ENCODE measurements at regions not wholly inside any gene's neighbourhood (a gene's known extent, or its start where the extent isn't known, plus 50 kb on each side); places are given as distances from the start of the nearest gene placed in this dataset.

DNA sequence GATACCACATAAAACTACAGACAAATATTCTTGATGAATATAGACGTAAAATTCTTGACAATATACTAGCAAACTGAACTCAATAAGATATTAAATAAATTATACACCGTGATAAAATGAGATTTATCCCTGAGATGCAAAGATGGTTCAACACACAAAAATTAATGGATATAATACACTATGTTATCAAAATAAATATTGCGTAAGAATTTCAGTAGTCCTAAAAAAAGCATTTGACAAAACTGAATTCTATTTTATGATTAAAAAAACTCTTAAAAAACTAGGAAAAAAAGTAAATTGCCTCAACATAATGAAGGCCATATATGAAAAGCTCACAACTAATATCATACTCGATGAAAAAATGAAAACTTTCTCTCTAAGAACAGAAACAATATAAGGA lies 472.3 kb upstream of the GRIA1 start:
- Mint-ChIP-seq H3K4me1 (ENCODE audit: low read depth) (no peaks in the 10 kb centered on the region), H3K36me3 (ENCODE audit: low read depth) (no peaks in the 10 kb centered on the region), H3K27ac (no peak overlapping the region), H3K4me3 (no peak overlapping the region), H3K9me3 (peaks cover 45% of the 10 kb centered on the region), H3K27me3 (ENCODE audit: low read depth) (no peaks in the 10 kb centered on the region)
- no peak for DNase-seq (ENCODE audit: low spot score)

DNA sequence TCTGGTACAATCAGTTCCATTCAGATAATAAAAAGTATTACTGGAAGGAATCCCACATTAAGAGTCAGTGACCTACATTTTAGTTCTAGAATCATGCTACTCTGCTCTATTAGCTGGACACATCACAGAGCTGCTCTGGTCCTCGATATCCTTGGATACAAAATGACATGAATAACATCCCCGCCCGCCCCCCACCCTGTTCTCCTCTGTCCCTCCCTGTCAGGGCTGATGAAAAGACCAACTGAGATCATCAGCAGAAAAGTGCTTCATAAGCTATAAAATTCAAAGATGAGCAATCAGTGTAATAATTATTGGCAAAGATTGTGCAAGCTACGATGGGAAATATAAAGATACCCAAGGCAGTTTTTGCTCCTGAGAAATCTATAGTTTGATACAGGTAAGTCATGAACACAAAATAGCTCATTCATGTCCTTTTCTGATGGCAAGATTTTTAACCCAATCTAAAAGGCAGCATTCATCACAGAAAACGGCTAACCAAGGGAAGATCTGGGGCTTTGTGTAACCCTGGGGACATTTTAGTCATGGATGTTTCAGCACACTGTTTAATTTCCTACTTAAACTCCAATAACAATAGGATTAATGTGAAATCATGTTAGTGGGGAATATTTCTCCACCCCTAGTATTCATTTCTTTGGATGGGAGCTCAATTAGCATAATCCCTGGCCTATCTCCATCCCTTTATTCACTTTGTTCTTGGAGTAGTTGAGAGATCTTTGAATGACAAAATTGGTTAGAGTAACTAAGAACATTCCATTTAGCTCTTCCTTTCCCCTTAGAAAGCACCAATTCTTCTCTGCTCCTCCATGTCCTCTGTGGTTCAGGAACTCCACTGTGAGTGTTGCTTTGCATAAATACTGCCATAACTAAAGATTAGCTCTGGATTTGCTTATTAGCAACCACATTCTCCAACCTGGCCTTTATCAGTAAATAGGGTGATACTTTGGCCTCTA lies 459.4 kb upstream of the GRIA1 start:
- no peaks in the 10 kb centered on the region for H3K27me3 Mint-ChIP-seq (ENCODE audit: low read depth)
- no peaks in the 10 kb centered on the region for H3K4me1 Mint-ChIP-seq (ENCODE audit: low read depth)
- H3K27ac Mint-ChIP-seq = no peak overlapping the region
- H3K9me3 Mint-ChIP-seq = peaks cover 14% of the 10 kb centered on the region
- DNase-seq (ENCODE audit: low spot score) = no peak
- H3K36me3 Mint-ChIP-seq (ENCODE audit: low read depth) = no peaks in the 10 kb centered on the region
- H3K4me3 Mint-ChIP-seq = no peak overlapping the region

DNA sequence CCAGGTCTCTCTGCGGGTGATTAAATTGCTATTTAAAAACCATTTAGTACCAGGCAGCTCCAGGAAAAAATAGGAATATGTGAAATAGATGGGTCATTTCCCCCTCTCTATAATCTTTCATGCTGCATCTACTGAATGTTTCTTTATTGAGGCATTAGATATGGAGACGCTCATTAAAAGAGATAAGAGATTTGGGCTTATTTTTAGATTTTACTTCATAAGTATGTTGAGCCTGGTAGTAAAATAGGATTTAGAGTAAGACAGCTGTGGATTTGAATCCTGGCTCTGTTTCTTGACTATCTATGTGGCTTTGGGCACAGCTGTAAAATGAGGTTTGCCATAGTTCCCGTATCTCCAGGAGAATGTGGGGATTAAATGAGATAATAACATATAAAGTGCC lies 451.0 kb upstream of the GRIA1 start:
- H3K27me3 Mint-ChIP-seq (ENCODE audit: low read depth) = no peaks in the 10 kb centered on the region
- peaks cover 10% of the 10 kb centered on the region for H3K9me3 Mint-ChIP-seq
- no peak overlapping the region for H3K27ac Mint-ChIP-seq
- no peaks in the 10 kb centered on the region for H3K36me3 Mint-ChIP-seq (ENCODE audit: low read depth)
- no peaks in the 10 kb centered on the region for H3K4me1 Mint-ChIP-seq (ENCODE audit: low read depth)
- no peak for DNase-seq (ENCODE audit: low spot score)
- no peak overlapping the region for H3K4me3 Mint-ChIP-seq

DNA sequence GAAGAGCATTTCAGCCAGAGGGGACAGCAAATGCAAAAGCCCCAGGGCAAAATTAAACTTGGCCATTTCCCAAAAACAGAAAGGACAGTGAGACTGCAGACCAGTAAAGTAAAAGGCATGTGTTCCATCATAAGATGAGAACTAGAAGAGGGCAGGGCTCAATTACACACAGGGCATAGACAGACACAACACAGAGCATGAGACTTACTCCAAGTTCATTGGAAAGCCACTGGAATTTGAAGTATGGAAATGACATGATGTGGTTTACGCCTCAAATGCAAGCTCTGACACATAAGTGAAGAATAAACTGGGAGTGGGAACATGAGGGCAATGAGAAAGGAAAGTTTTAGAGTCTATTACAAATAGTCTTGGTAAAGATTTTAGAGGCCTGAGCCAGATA lies 446.6 kb upstream of the GRIA1 start:
- no peak overlapping the region for H3K4me3 Mint-ChIP-seq
- H3K27ac Mint-ChIP-seq = no peak overlapping the region
- H3K36me3 Mint-ChIP-seq (ENCODE audit: low read depth) = no peaks in the 10 kb centered on the region
- H3K27me3 Mint-ChIP-seq (ENCODE audit: low read depth) = no peaks in the 10 kb centered on the region
- DNase-seq (ENCODE audit: low spot score) = no peak
- no peaks in the 10 kb centered on the region for H3K4me1 Mint-ChIP-seq (ENCODE audit: low read depth)
- H3K9me3 Mint-ChIP-seq = peaks cover 12% of the 10 kb centered on the region

DNA sequence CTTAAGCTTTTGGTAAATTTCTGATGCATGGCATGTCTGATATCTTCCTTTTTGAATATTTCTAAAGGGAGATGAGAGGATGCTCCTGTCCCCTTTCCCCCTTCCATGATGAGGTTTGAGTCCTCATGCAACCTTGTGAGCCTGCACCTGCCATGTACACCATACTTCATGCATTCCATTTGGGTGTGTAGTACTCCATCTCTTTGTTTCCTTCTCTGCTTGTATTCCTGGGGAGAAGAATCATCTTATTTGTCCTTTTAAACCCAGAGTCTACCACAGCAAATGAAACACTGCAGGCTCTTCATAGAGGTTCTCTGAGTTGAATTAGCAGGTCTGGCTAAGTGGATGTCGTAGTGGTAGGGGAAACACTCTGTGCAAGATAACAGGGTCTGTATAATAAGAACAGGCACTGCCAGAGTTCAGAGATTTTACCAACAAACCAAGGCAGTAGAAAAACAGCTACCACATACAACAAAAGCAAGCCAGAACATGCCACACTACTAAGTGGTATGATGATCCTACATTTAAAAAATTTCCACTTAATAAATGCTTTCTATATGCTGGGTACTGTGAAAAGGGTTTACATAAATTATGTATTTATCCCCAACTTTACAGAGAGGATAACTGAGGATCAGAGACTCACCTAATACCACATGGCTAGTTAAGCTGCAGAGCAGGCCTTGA lies 439.8 kb upstream of the GRIA1 start:
- Mint-ChIP-seq H3K27ac (no peak overlapping the region), H3K27me3 (ENCODE audit: low read depth) (no peaks in the 10 kb centered on the region), H3K9me3 (peaks cover 4% of the 10 kb centered on the region), H3K4me1 (ENCODE audit: low read depth) (no peaks in the 10 kb centered on the region), H3K36me3 (ENCODE audit: low read depth) (no peaks in the 10 kb centered on the region), H3K4me3 (no peak overlapping the region)
- DNase-seq (ENCODE audit: low spot score) = no peak

DNA sequence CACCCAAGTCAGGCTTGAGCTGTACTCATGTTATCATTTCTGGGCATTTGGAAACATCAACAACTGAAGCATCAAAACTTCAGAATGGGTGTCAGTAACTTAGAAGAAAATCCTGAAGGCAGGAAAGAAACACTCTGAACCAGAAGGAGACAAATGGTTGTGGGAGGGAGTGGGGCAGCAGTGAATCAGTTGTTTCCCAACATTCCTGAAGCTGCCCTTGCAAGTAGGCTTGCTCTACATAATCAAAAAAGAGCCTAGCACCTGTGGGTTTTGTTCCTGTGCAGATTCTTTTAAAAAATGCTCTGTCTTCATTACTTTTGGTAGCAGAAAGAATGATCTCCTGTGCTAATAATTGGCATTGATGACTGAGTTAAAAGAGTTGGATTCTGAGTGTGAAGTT lies 424.2 kb upstream of the GRIA1 start:
- no peaks in the 10 kb centered on the region for H3K27me3 Mint-ChIP-seq (ENCODE audit: low read depth)
- H3K4me1 Mint-ChIP-seq (ENCODE audit: low read depth) = no peaks in the 10 kb centered on the region
- H3K4me3 Mint-ChIP-seq = no peak overlapping the region
- H3K27ac Mint-ChIP-seq = no peak overlapping the region
- no peak for DNase-seq (ENCODE audit: low spot score)
- H3K9me3 Mint-ChIP-seq = peaks cover 6% of the 10 kb centered on the region
- no peaks in the 10 kb centered on the region for H3K36me3 Mint-ChIP-seq (ENCODE audit: low read depth)

DNA sequence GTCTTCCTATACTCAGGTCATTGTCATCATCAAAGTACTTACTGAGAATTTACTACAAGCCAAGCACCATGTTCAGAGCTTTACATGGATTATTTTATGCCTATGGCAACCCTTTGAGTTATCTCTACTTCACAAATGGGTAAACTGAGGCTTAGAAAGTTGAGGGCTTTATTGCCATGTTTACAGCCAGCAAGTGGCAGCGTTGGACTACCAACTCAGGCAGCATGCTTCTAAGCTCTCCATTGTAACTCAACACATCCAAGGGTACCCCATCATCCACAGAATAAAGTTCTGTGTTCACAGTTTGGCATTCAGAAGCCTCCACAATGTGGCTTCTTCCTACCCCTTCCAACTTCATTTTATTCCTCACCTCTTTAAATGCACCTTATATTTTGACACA lies 422.6 kb upstream of the GRIA1 start:
- Mint-ChIP-seq H3K9me3 (peaks cover 6% of the 10 kb centered on the region), H3K27me3 (ENCODE audit: low read depth) (no peaks in the 10 kb centered on the region)

DNA sequence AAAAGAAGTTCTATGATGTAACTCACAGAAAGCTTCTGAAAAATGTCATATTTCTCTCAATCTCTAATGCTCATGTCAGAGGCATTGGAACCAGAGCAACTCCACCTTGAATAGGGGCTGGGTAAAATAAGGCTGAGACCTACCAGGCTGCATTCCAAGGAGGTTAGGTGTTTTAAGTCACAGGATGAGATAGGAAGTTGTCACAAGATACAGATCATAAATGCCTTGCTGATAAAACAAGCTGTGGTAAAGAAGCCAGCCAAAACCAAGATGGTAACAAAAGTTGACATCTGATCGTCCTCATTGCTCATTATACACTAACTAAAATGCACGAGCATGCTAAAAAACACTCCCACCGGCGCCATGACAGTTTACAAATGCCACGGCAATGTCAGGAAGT lies 411.1 kb upstream of the GRIA1 start:
- no peaks in the 10 kb centered on the region for H3K4me1 Mint-ChIP-seq (ENCODE audit: low read depth)
- no peak overlapping the region for H3K4me3 Mint-ChIP-seq
- H3K27ac Mint-ChIP-seq = no peak overlapping the region
- H3K9me3 Mint-ChIP-seq = peaks cover 26% of the 10 kb centered on the region
- no peaks in the 10 kb centered on the region for H3K36me3 Mint-ChIP-seq (ENCODE audit: low read depth)
- no peaks in the 10 kb centered on the region for H3K27me3 Mint-ChIP-seq (ENCODE audit: low read depth)
- DNase-seq (ENCODE audit: low spot score) = no peak

More for the DNA sequence above, 422.6 kb upstream of the GRIA1 start:
- H3K27ac Mint-ChIP-seq = no peak overlapping the region
- H3K4me3 Mint-ChIP-seq = no peak overlapping the region
- DNase-seq (ENCODE audit: low spot score) = no peak
- no peaks in the 10 kb centered on the region for H3K36me3 Mint-ChIP-seq (ENCODE audit: low read depth)
- no peaks in the 10 kb centered on the region for H3K4me1 Mint-ChIP-seq (ENCODE audit: low read depth)

DNA sequence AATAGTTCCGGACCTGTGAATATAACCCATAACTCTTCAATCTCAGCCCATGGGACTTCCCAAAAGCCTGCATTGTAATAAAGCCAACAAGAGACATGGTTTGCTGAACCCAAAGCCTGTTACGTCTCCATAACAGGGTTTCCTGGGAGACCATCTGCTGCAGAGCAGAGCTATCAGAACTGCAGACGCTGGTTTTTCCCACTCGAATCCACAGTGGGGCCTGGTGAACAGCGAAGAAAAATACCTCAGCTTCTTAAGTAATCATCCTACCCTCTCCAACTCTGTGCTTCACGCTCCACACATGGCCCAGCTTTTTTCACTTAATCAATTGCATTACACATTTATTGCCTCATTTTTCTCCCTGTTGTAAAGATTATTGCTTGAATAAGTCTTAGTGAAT lies 409.5 kb upstream of the GRIA1 start:
- DNase-seq (ENCODE audit: low spot score) = no peak
- H3K27me3 Mint-ChIP-seq (ENCODE audit: low read depth) = no peaks in the 10 kb centered on the region

DNA sequence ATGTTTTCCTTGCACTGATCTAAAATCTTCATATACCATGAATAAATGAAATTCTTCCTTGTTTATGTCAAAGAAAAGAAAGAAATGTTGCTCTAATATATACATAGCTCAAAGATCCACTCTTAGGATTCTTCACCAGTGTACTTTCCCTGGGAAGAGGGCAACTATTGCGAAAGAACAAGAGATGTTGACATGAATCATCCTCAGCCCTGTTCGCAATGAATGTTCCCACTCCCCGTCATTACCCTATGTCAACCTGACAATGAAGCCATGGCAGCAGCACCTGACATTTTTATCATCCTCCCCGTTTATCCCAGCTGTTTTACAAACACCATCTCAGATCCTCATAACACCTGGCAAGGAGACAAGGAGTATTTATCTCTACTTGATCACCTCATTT lies 409.1 kb upstream of the GRIA1 start:
- no peaks in the 10 kb centered on the region for H3K36me3 Mint-ChIP-seq (ENCODE audit: low read depth)
- H3K27ac Mint-ChIP-seq = no peak overlapping the region
- no peaks in the 10 kb centered on the region for H3K27me3 Mint-ChIP-seq (ENCODE audit: low read depth)
- DNase-seq (ENCODE audit: low spot score) = no peak
- H3K4me3 Mint-ChIP-seq = no peak overlapping the region
- no peaks in the 10 kb centered on the region for H3K4me1 Mint-ChIP-seq (ENCODE audit: low read depth)
- H3K9me3 Mint-ChIP-seq = peaks cover 26% of the 10 kb centered on the region

More for the DNA sequence above, 409.5 kb upstream of the GRIA1 start:
- H3K4me1 Mint-ChIP-seq (ENCODE audit: low read depth) = no peaks in the 10 kb centered on the region
- H3K9me3 Mint-ChIP-seq = peaks cover 26% of the 10 kb centered on the region
- no peak overlapping the region for H3K4me3 Mint-ChIP-seq
- H3K36me3 Mint-ChIP-seq (ENCODE audit: low read depth) = no peaks in the 10 kb centered on the region
- no peak overlapping the region for H3K27ac Mint-ChIP-seq

DNA sequence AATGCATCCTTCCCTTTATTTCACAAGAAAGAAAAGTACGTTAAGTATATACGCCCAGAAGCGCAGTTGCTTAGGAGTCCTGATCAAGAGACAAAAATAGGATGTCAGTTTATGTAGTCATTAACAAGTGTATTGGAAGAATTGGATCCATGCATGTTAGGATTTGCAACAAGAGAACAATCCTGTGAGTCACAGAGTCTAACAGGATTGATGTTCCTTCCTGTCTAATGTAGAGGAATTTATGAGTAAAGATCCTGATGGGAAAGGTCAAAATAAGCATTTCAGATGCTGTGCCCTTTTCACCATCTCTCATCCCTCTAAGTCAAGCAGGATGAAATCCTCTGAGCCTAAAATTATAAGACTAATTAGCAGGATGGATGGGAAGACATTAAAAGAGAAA lies 406.0 kb upstream of the GRIA1 start:
- Mint-ChIP-seq H3K27ac (no peak overlapping the region), H3K9me3 (peaks cover 15% of the 10 kb centered on the region), H3K4me1 (ENCODE audit: low read depth) (no peaks in the 10 kb centered on the region), H3K27me3 (ENCODE audit: low read depth) (no peaks in the 10 kb centered on the region), H3K4me3 (no peak overlapping the region), H3K36me3 (ENCODE audit: low read depth) (no peaks in the 10 kb centered on the region)
- DNase-seq (ENCODE audit: low spot score) = no peak

DNA sequence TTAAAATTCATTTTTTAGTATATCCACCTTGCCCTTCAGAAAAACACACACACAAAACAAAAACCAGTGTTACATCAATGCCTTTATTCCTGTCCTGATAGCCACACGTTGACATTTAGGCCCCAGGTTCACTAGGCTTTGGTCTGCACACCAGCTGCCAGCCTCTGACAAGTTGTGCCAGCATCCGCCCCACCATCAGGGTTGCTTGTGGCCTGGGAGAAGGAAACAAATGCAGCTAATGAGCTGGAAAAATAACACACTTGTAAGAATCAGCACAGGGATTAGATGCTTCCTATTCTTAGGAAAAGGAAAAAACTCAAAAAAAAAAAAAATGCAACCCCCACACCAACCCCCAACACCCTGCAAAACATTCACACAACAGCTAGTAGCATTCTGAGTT lies 404.0 kb upstream of the GRIA1 start:
- H3K4me1 Mint-ChIP-seq (ENCODE audit: low read depth) = no peaks in the 10 kb centered on the region
- H3K36me3 Mint-ChIP-seq (ENCODE audit: low read depth) = no peaks in the 10 kb centered on the region
- H3K9me3 Mint-ChIP-seq = peaks cover 9% of the 10 kb centered on the region
- no peak overlapping the region for H3K27ac Mint-ChIP-seq
- no peak for DNase-seq (ENCODE audit: low spot score)
- no peak overlapping the region for H3K4me3 Mint-ChIP-seq
- H3K27me3 Mint-ChIP-seq (ENCODE audit: low read depth) = no peaks in the 10 kb centered on the region

DNA sequence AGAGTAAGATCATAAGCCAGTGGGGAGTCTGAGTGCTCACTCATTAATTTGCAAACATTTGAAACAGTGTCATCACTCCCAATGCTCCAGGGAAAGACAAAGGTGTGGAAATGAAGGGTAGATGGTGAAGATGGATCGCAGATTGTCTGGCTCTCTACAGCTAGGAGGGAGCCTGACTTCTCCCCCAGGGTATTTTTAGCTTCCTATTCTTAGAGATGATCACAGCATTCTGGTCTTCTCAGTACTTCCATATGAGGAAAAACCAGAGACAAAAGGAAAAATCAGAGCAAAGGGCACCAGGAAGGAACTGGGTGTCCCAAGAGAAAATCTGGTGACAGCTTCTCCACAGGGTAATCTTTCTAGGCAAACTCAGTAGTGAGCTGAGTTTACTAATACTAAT lies 401.9 kb upstream of the GRIA1 start:
- Mint-ChIP-seq H3K27ac (no peak overlapping the region), H3K4me1 (ENCODE audit: low read depth) (no peaks in the 10 kb centered on the region), H3K4me3 (no peak overlapping the region), H3K36me3 (ENCODE audit: low read depth) (no peaks in the 10 kb centered on the region), H3K9me3 (peaks cover 5% of the 10 kb centered on the region), H3K27me3 (ENCODE audit: low read depth) (no peaks in the 10 kb centered on the region)
- no peak for DNase-seq (ENCODE audit: low spot score)

DNA sequence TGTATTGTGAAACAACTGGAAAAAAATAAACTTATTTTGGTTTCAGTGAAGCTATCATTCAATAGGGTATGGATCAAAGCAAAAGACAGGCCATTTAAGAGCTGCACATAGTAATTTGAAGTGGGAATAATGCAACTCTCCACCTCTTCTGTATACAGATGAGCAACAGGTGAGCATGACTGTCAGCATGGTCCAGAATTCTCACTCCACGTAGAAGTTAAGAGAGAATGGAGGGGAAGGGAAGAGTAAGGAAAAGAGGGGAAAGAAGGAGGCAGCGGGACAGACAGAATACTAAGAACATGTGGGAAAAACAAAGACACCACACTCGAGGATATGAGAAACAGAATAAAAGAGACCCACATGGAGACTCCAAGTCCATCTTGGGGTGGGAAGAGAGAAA lies 396.1 kb upstream of the GRIA1 start:
- Mint-ChIP-seq H3K27me3 (ENCODE audit: low read depth) (no peaks in the 10 kb centered on the region), H3K4me3 (no peak overlapping the region), H3K9me3 (peaks cover 2% of the 10 kb centered on the region), H3K36me3 (ENCODE audit: low read depth) (no peaks in the 10 kb centered on the region), H3K4me1 (ENCODE audit: low read depth) (no peaks in the 10 kb centered on the region), H3K27ac (no peak overlapping the region)
- no peak for DNase-seq (ENCODE audit: low spot score)
